H1 (cell line): ENCODE measurements at regions not wholly inside any gene's neighbourhood (a gene's known extent, or its start where the extent isn't known, plus 50 kb on each side); places are given as distances from the start of the nearest gene placed in this dataset.
A peak's percentile ranks its signal among the peaks of the same experiment; 100 is the strongest.

Experiments used
- BRCA1 ChIP-seq: IDR thresholded peaks from 2 replicates; pipeline ENCODE4 v1.6.1; 2012; ENCODE audit warnings: low read depth, low read length, improper control_type of control experiment
- POLR2A ChIP-seq, 2 experiments: IDR thresholded peaks; 1 replicate in 1 of 2; 2 replicates in 1 of 2; pipeline ENCODE4 v1.6.1; 2011; ENCODE audit warnings: low read depth in 2 of 2, low read length in 2 of 2, mild to moderate bottlenecking in 2 of 2; ENCODE audit errors: control extremely low read depth in 1 of 2
- TBP ChIP-seq: IDR thresholded peaks from 2 replicates; pipeline ENCODE4 v1.6.1; 2011; ENCODE audit warnings: low read depth, low read length, improper control_type of control experiment
- TF ChIP-seq, protein P1 (sequence below), 3 experiments: IDR thresholded peaks; 1 replicate in 2 of 3; 2 replicates in 1 of 3; pipeline versions ENCODE4 v1.5.1 to v1.6.1; 2011; ENCODE audit warnings: low read length in 3 of 3, mild to moderate bottlenecking in 3 of 3, inconsistent platforms in 2 of 3, low read depth in 1 of 3, moderate library complexity in 1 of 3; ENCODE audit not compliant: insufficient read depth in 1 of 3; ENCODE audit errors: control extremely low read depth in 1 of 3
- TF ChIP-seq, protein P2 (sequence below): IDR thresholded peaks from 2 replicates; pipeline ENCODE4 v1.6.1; 2012; ENCODE audit warnings: low read length, inconsistent platforms

DNA sequence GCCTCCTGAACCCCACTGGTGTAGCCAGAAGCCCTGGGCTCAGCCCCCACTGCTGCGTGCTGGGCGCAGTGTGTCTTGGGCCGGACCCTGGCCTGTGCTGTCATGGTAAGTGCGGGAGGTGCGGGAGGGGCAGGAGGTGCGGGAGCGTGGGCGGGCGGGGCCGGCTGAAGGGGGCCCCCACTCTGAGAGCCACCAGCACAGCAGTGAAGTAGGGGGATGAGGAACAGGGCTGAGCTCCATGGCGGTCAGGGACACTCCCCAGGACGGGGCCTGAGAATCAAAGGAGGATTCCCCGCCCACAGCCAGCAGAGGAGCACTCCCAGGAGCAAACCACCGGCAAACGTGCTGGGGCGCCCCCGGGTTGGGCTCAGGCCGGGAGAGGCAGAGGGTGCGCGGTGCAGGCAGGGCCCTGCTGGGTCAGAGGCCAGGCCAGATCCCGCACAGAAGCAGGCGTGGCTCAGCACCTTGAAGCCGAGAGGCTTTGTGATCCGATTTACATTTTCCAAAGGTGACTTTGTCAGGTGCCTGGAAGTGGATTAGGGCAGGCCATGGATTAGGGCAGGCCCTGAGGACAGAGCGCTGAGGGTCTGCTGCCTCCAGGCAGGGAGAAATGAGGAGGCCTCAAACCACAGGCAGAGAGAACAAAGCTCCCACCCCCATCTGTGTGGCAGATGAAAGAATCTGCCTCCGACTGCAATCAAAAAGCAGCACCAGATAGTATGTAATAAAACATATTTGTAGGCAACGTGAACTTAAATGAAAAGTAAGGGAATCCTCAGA, 152.0 kb upstream of the RAB6C start (continued):
- TF ChIP-seq, protein P1, sequence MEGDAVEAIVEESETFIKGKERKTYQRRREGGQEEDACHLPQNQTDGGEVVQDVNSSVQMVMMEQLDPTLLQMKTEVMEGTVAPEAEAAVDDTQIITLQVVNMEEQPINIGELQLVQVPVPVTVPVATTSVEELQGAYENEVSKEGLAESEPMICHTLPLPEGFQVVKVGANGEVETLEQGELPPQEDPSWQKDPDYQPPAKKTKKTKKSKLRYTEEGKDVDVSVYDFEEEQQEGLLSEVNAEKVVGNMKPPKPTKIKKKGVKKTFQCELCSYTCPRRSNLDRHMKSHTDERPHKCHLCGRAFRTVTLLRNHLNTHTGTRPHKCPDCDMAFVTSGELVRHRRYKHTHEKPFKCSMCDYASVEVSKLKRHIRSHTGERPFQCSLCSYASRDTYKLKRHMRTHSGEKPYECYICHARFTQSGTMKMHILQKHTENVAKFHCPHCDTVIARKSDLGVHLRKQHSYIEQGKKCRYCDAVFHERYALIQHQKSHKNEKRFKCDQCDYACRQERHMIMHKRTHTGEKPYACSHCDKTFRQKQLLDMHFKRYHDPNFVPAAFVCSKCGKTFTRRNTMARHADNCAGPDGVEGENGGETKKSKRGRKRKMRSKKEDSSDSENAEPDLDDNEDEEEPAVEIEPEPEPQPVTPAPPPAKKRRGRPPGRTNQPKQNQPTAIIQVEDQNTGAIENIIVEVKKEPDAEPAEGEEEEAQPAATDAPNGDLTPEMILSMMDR (IDR thresholded peaks at IDR 0.05; ENCODE audit: control extremely low read depth in 1 of 3, insufficient read depth in 1 of 3, low read depth in 1 of 3, low read length in 3 of 3): peak in 1 of 3 experiments; percentile 40; a peak in 2 of 4 replicates
- TF ChIP-seq TBP (0 out of 2 replicates have a peak, but pooled peaks have one; percentile 19), BRCA1 (no peak), POLR2A (IDR thresholded peaks at IDR 0.05; ENCODE audit: control extremely low read depth in 1 of 2, low read depth in 2 of 2, low read length in 2 of 2) (no peak; a peak in 1 of 3 replicates)
- TF ChIP-seq, protein P2, sequence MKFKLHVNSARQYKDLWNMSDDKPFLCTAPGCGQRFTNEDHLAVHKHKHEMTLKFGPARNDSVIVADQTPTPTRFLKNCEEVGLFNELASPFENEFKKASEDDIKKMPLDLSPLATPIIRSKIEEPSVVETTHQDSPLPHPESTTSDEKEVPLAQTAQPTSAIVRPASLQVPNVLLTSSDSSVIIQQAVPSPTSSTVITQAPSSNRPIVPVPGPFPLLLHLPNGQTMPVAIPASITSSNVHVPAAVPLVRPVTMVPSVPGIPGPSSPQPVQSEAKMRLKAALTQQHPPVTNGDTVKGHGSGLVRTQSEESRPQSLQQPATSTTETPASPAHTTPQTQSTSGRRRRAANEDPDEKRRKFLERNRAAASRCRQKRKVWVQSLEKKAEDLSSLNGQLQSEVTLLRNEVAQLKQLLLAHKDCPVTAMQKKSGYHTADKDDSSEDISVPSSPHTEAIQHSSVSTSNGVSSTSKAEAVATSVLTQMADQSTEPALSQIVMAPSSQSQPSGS: no peak
